Astrocyte (in vitro differentiated cells and primary cell): ENCODE measurements at regions not wholly inside any gene's neighbourhood (a gene's known extent, or its start where the extent isn't known, plus 50 kb on each side); places are given as distances from the start of the nearest gene placed in this dataset.

ENCODE experiments used
- DNase-seq: peaks from one replicate; pipeline ENCODE4 v3.0.0-alpha.2; 2010; ENCODE audit warnings: low read depth
- FAIRE-seq: peaks from 2 replicates; lab custom pipeline; 2011; peaks lifted over from hg19 to GRCh38; lab: Jason Lieb, UNC
- H2AFZ ChIP-seq: 2 replicates; pipeline ENCODE4 v1.6.0; 2012; ENCODE audit warnings: low read depth, low read length, inconsistent platforms
- H3K27ac ChIP-seq: 2 replicates; pipeline ENCODE4 v1.5.1; 2011; ENCODE audit warnings: low read depth, low read length, inconsistent platforms
- H3K27me3 ChIP-seq: 2 replicates; pipeline ENCODE4 v1.6.0; 2011; ENCODE audit warnings: low read length, inconsistent platforms; ENCODE audit not compliant: insufficient read depth
- H3K36me3 ChIP-seq: 2 replicates; pipeline ENCODE4 v1.5.1; 2011; ENCODE audit warnings: low read length, inconsistent platforms; ENCODE audit not compliant: insufficient read depth
- H3K4me1 ChIP-seq: 2 replicates; pipeline ENCODE4 v1.5.1; 2011; ENCODE audit warnings: low read length, inconsistent platforms; ENCODE audit not compliant: insufficient read depth
- H3K4me2 ChIP-seq: 2 replicates; pipeline ENCODE4 v1.6.0; 2012; ENCODE audit warnings: low read length, inconsistent platforms
- H3K4me3 ChIP-seq: 2 replicates; pipeline ENCODE4 v1.5.1; 2011; ENCODE audit warnings: low read depth, mild to moderate bottlenecking, low read length, inconsistent platforms; ENCODE audit not compliant: insufficient read depth
- H3K79me2 ChIP-seq: 2 replicates; pipeline ENCODE4 v1.6.0; 2012; ENCODE audit warnings: mild to moderate bottlenecking, low read length, inconsistent platforms; ENCODE audit not compliant: insufficient read depth
- H3K9ac ChIP-seq: 2 replicates; pipeline ENCODE4 v1.6.0; 2012; ENCODE audit warnings: mild to moderate bottlenecking, low read length, inconsistent platforms
- H3K9me3 ChIP-seq: 2 replicates; pipeline ENCODE4 v1.5.1; 2012; ENCODE audit warnings: low read depth, mild to moderate bottlenecking, low read length, inconsistent platforms; ENCODE audit not compliant: insufficient read depth
- H4K20me1 ChIP-seq: 2 replicates; pipeline ENCODE4 v1.6.0; 2012; ENCODE audit warnings: low read length, inconsistent platforms; ENCODE audit not compliant: insufficient read depth
- H3K27ac Mint-ChIP-seq: one replicate; pipeline ENCODE4 v1.8.0; 2021; ENCODE audit warnings: mild to moderate bottlenecking, mixed read lengths; ENCODE audit not compliant: unreplicated experiment
- H3K27me3 Mint-ChIP-seq: one replicate; pipeline ENCODE4 v1.8.0; 2021; ENCODE audit warnings: low read depth, mixed read lengths; ENCODE audit not compliant: unreplicated experiment
- H3K36me3 Mint-ChIP-seq: one replicate; pipeline ENCODE4 v1.8.0; 2021; ENCODE audit warnings: low read depth, mixed read lengths; ENCODE audit not compliant: unreplicated experiment
- H3K4me1 Mint-ChIP-seq: one replicate; pipeline ENCODE4 v1.8.0; 2021; ENCODE audit warnings: low read depth, mixed read lengths; ENCODE audit not compliant: unreplicated experiment
- H3K4me3 Mint-ChIP-seq: one replicate; pipeline ENCODE4 v1.8.0; 2021; ENCODE audit warnings: mild to moderate bottlenecking, moderate library complexity, mixed read lengths; ENCODE audit not compliant: unreplicated experiment
- H3K9me3 Mint-ChIP-seq: one replicate; pipeline ENCODE4 v1.8.0; 2021; ENCODE audit warnings: mild to moderate bottlenecking, mixed read lengths; ENCODE audit not compliant: unreplicated experiment
- EZH2 ChIP-seq: IDR thresholded peaks from 2 replicates; pipeline ENCODE4 v1.6.1; 2012; ENCODE audit warnings: mild to moderate bottlenecking, low read length, inconsistent platforms; ENCODE audit not compliant: insufficient read depth
- TF ChIP-seq, protein P1 (sequence below): IDR thresholded peaks from 2 replicates; pipeline ENCODE4 v1.5.1; 2011; ENCODE audit warnings: low read depth, mild to moderate bottlenecking, inconsistent platforms, low read length, moderate library complexity; ENCODE audit not compliant: insufficient read depth

DNA sequence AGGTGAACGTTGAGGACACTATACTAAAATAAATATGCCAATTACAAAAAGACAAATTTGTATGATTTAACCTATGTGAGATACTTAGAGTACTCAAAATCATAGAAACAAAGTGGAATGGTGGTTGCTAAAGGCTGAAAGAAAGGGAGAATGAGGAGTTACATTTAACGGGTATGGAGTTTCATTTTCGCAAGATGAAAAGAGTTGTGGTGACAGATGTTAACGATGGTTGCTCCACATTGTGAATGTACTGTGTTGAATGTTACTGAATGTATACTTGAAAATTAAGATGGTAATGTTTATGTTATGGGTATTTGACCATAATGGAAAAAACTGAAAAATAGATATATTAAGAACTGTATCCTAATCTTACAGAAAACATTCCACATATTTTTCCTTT lies 51.3 kb upstream of the MOCS2 start:
- Histone ChIP-seq H3K9ac (no peak overlapping the region), H3K27ac (no peak overlapping the region), H3K4me2 (no peak overlapping the region), H3K79me2 (no peaks in the 10 kb centered on the region), H3K27me3 (no peaks in the 10 kb centered on the region), H2AFZ (no peak overlapping the region), H3K36me3 (no peaks in the 10 kb centered on the region), H3K4me1 (no peaks in the 10 kb centered on the region), H4K20me1 (no peaks in the 10 kb centered on the region), H3K4me3 (no peak overlapping the region), H3K9me3 (no peaks in the 10 kb centered on the region)
- no peaks in the 10 kb centered on the region for H3K9me3 Mint-ChIP-seq
- peaks cover 14% of the 10 kb centered on the region for H3K4me1 Mint-ChIP-seq
- DNase-seq: no peak
- TF ChIP-seq, protein P1, sequence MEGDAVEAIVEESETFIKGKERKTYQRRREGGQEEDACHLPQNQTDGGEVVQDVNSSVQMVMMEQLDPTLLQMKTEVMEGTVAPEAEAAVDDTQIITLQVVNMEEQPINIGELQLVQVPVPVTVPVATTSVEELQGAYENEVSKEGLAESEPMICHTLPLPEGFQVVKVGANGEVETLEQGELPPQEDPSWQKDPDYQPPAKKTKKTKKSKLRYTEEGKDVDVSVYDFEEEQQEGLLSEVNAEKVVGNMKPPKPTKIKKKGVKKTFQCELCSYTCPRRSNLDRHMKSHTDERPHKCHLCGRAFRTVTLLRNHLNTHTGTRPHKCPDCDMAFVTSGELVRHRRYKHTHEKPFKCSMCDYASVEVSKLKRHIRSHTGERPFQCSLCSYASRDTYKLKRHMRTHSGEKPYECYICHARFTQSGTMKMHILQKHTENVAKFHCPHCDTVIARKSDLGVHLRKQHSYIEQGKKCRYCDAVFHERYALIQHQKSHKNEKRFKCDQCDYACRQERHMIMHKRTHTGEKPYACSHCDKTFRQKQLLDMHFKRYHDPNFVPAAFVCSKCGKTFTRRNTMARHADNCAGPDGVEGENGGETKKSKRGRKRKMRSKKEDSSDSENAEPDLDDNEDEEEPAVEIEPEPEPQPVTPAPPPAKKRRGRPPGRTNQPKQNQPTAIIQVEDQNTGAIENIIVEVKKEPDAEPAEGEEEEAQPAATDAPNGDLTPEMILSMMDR: no peak
- no peak for TF ChIP-seq EZH2
- FAIRE-seq: no peak
- H3K27me3 Mint-ChIP-seq: no peaks in the 10 kb centered on the region
- no peak overlapping the region for H3K4me3 Mint-ChIP-seq
- H3K27ac Mint-ChIP-seq: no peak overlapping the region
- H3K36me3 Mint-ChIP-seq: no peaks in the 10 kb centered on the region

DNA sequence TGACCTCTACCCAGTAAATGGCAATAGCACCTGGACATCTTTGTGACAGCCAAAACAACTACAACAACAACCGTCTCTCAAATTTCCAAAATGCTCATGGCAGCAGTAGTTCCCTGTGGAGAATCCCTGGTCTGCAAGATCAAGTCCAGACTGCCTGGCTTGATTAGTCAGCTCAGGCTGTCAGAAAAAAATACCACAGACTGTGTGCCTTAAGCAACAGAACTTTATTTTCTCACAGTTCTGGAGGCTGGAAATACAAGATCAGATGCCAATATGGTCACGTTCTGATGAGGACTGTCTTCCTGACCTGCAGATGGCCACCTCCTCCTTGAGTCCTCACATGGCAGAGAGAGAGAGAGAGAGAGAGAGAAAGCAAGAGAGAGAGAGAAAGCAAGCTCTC lies 52.3 kb upstream of the MOCS2 start:
- no peaks in the 10 kb centered on the region for H3K79me2 ChIP-seq
- H3K27ac Mint-ChIP-seq: peak overlapping the region; percentile 72
- H4K20me1 ChIP-seq: no peaks in the 10 kb centered on the region
- H3K4me3 ChIP-seq: no peak overlapping the region
- no peak overlapping the region for H2AFZ ChIP-seq
- H3K9me3 Mint-ChIP-seq: no peaks in the 10 kb centered on the region
- no peak overlapping the region for H3K4me3 Mint-ChIP-seq
- no peak overlapping the region for H3K4me2 ChIP-seq
- no peaks in the 10 kb centered on the region for H3K27me3 ChIP-seq
- DNase-seq (peak; percentile 7), FAIRE-seq (no peak)
- no peak overlapping the region for H3K9ac ChIP-seq
- H3K4me1 Mint-ChIP-seq: peaks cover 14% of the 10 kb centered on the region
- H3K9me3 ChIP-seq: no peaks in the 10 kb centered on the region
- TF ChIP-seq, protein P1: no peak
- TF ChIP-seq EZH2: no peak
- no peaks in the 10 kb centered on the region for H3K27me3 Mint-ChIP-seq
- no peaks in the 10 kb centered on the region for H3K36me3 ChIP-seq
- no peak overlapping the region for H3K27ac ChIP-seq
- no peaks in the 10 kb centered on the region for H3K4me1 ChIP-seq
- no peaks in the 10 kb centered on the region for H3K36me3 Mint-ChIP-seq

DNA sequence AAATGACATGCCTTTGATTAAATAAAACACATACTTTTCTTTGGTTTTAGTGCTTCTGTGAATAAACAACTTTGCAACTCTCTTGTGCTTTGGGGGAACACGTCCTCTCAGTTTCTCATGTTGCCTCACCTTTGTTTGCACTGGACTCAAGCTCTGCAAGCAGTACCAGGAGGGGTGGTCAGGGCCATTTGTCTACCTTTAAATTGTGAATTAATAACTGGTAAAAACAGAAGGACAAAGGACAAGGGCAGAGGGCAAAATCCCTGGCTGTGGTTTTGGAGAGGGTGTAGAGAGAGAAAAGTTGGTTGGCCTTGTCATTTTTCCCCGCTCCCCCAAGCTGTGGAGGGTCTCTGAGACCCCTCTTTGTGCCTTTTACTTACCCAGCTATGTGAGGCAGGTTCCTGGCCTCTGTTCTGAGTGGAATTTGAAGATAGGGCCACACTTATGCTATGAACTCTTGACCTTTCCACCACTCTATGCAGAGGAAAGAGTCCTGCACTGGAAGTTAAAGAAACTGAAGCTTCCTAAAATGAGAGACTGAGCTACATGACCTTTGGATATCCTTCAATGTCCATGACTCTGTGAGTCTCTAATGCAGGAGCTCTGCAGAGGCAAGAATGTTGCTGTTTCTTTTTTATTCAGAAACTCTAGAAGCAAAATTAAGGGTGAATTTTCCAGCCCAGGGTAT lies 55.1 kb upstream of the MOCS2 start:
- Mint-ChIP-seq H3K9me3 (no peaks in the 10 kb centered on the region), H3K36me3 (no peaks in the 10 kb centered on the region), H3K4me3 (no peak overlapping the region), H3K4me1 (peaks cover 19% of the 10 kb centered on the region), H3K27ac (no peak overlapping the region), H3K27me3 (no peaks in the 10 kb centered on the region)
- H3K4me1 ChIP-seq: no peaks in the 10 kb centered on the region
- DNase-seq: no peak
- no peaks in the 10 kb centered on the region for H3K79me2 ChIP-seq
- no peaks in the 10 kb centered on the region for H3K27me3 ChIP-seq
- TF ChIP-seq, protein P1: no peak
- TF ChIP-seq EZH2: no peak
- no peak overlapping the region for H3K4me3 ChIP-seq
- no peaks in the 10 kb centered on the region for H3K9me3 ChIP-seq
- H4K20me1 ChIP-seq: no peaks in the 10 kb centered on the region
- no peaks in the 10 kb centered on the region for H3K36me3 ChIP-seq
- H3K27ac ChIP-seq: no peak overlapping the region
- no peak overlapping the region for H3K4me2 ChIP-seq
- no peak for FAIRE-seq
- no peak overlapping the region for H3K9ac ChIP-seq
- H2AFZ ChIP-seq: no peak overlapping the region
